OCI-M1 (cell line): ENCODE measurements at regions not wholly inside any gene's neighbourhood (a gene's known extent, or its start where the extent isn't known, plus 50 kb on each side); places are given as distances from the start of the nearest gene placed in this dataset.
"Not testable (repeated sequence)": the region's sequence is repeated elsewhere in the genome, so short reads cannot be mapped to it uniquely, and the experiment has no call there.

Experiments used
- DNase-seq: peaks from one replicate; lab custom pipeline; 2025; lab: John Stamatoyannopoulos, UW

DNA sequence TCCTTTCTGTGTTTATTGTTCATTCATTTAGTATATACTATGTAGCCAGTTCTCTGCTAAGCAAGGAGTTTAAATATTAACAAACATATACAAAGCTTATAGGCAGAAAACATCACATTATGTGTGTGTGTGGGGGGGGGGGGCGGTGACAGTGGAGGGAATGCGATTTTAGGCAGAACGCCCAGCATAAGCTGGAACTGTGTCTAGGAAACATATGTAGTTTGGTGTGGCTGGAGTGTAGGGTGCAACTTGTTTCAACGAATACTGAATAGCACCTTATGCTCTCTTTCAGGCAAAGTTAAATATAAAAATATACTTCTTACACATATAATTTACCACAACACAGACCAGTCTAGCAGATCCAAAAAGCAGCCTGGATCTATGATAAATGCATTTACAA lies 980.6 kb downstream of the SLC6A15 start:
- no peak for DNase-seq

DNA sequence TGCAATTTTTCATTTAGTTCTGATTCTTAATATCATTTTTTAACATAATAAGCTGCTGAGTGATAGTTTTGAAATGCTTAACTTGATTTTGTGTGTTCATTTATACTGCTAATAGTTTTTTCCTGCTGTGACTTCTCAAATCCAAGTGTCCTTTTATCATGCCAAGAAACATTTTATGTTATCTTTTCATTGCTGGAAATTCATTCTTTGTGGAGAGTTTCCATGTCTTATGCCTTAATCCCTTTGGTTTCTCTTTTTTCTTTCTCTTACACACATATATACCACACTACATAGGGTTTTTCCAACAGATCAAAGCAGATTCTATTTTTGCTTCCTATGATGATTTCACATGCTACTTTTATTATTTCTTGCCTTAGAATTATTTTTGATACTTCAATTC lies 981.1 kb downstream of the SLC6A15 start:
- DNase-seq, result no peak

DNA sequence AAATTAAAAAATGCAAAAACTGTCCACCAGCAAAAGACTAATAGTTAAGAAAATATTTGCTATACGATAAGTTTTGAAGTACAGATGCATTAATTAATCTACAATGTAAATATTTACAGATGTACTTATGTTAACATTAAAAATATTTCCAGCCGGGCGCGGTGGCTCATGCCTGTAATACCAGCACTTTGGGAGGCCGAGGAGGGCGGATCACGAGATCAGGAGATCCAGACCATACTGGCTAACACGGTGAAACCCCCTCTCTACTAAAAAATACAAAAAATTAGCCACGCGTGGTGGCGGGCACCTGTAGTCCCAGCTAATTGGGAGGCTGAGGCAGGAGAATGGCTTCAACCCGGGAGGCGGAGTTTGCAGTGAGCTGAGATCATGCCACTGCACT lies 982.8 kb downstream of the SLC6A15 start:
- DNase-seq, result not testable (repeated sequence)

DNA sequence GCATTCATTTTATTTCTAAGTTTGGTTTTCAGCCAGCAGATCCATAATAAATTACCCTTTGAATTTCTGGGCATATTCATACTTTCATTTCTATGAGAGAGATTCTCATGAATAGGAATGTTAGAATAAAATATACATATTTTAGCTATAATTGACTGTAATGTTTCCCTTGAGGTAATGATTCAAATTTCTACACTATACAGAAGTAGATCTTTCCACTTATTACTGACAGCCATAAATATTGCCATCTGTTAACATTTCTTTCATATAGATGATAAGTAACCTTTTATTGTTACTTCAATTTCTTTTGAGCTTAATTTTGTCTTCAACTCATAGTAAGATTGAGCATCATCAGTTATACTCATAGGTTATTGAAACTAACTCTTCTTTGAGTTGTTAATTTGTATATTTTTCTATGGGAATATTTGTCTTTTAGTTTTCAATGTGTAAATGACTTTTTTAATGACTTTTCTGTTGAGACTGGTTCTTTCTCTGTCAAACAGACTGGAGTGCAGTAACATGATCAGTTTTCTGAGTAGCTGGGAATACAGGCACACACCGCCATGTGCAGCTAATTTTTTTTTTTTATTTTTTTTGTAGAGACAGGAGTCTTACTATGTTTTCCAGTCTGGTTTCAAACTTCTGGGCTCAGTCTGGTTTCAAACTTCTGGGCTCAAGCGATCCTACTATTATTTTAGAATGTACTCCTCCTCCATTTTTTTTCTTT lies 991.6 kb downstream of the SLC6A15 start:
- DNase-seq, result no peak

DNA sequence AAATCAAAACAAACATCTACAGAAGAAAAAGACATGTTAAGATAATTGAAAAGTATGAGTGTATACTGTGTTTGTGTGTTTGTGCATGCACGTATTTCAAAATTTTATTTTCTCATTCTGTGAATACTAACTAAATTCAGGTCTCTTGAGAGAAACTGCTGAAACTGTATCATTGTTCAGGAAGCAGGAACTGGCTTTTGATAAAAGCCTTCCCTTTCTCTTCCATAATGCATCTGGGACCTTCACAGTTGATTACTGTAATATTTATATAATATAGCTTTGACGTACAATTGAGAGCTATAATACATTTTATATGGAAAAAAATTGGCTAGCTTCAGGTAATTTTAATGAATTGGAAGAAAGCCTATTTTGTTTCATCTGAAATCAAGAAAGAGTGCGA lies 993.5 kb downstream of the SLC6A15 start:
- no peak for DNase-seq

DNA sequence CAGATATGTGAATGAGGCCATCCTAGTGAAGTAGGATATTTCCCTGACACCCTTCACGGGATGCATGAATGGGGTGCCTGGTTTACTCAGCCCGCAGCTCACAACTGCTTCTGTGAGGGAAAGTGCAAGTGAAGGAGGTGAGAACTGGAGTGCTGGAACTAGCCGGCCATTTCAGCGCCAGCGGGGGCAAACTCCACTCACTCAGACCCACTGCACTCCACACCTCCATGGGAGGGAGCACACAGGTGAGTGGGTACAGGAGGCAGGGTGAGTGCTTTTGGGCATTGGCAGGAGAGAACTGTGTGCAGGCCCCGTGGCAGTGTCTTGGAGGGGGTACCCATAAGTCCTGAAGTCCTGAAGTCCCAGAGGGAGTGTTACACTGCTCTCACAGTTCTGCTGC lies 1008.4 kb downstream of the SLC6A15 start:
- no peak for DNase-seq

DNA sequence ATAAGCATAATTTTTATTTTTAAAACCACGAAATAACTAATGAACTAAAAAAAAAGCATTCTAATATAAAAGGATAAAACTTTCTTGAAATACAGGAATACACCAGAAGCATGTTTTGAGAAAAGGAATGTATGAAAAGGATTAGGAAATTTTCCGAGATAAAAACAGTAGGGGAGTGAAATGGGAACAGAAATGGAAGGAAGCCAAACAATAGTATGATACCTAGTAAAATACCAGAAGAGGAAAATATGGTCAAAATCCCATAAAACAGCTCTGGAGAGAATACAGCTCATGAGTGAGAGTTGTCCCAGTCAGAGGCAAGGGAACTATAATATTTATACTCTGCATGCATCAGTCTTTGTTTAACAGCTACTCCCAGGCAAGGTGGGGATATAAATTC lies 1016.2 kb downstream of the SLC6A15 start:
- DNase-seq, result no peak

DNA sequence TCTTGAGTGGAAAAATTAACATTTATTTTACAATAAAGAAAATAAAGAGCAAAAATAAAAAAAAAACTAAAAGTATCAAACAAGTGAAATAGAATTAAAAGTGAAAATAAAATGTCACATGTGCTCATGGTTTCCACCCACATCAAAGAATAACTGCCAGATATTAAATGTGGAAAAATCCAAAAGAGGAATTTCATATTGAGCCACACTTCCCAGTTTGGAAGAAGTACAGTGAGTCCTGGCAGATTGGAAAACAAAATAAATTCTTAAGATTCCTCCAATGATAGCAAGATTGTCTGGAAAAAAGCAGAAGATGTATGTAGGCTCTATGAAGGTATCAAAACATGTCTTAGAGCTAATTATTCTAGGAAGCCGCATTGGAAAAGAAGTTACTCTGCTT lies 1019.5 kb downstream of the SLC6A15 start:
- no peak for DNase-seq

DNA sequence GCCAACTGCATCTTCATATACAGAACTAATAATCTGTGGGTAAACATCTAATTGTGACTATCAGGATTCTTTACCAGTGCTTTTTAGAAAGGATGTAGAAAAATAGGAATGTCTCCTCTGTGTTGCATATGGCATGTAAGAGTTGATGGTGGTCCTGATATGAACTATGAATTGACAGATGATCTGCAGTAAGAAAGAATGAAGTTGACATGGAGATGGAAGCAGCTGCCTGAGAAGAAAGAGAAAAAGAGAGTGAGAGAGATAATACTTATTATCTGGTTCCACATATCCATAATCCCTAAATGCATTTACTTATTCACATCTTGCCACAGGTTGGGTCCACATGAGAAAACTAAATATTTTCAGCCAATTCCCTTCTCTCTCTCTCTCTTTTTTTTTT lies 1022.9 kb downstream of the SLC6A15 start:
- no peak for DNase-seq

DNA sequence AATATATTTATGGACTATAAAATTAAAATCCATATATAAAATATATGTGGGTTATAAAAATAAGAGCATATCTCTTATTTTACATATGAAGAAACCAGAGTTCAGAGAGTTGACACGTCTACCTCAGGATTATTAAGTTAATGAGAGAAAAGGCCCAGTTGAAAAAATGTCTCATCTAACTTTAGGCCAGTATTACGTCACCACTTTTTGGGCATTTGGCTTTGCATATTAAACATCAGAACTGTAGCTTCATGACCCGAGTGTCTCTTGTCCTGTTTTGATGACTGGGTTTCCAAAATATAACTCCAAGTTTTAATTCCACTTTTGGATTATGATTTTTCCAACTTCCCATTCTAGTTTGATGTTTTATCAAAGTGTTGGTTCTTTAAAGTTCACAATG lies 1026.1 kb downstream of the SLC6A15 start:
- DNase-seq, result no peak

DNA sequence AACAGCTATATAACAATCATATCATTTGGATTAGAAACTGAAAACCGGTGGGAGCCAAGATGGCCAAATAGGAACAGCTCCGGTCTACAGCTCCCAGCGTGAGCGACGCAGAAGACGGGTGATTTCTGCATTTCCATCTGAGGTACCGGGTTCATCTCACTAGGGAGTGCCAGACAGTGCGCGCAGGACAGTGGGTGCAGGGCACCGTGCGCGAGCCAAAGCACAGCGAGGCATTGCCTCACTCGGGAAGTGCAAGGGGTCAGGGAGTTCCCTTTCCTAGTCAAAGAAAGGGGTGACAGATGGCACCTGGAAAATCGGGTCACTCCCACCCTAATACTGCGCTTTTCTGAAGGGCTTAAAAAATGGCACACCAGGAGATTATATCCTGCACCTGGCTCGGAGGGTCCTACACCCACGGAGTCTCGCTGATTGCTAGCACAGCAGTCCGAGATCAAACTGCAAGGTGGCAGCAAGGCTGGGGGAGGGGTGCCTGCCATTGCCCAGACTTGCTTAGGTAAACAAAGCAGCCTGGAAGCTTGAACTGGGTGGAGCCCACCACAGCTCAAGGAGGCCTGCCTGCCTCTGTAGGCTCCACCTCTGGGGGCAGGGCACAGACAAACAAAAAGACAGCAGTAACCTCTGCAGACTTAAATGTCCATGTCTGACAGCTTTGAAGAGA lies 1041.5 kb downstream of the SLC6A15 start:
- not testable (repeated sequence) for DNase-seq

DNA sequence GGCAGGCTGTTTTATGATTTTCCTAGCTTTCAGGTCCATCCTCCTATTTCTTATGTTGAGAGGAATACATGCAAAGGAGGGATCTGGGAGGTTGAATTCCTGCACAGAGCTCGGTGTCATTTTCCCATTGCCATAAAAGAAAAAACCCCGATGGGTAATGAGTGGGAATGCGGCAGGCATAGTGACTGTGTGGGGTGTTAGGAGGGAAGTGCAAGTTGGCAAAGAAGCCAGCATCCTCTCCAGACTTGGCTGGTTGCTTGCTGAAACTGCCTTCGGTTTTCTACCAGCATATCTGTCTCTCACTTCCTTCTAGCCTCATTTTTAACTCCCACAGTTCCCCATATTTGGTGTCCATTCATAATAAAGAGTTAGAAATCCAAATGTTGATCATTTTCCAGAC lies 1046.1 kb downstream of the SLC6A15 start:
- DNase-seq, result no peak

DNA sequence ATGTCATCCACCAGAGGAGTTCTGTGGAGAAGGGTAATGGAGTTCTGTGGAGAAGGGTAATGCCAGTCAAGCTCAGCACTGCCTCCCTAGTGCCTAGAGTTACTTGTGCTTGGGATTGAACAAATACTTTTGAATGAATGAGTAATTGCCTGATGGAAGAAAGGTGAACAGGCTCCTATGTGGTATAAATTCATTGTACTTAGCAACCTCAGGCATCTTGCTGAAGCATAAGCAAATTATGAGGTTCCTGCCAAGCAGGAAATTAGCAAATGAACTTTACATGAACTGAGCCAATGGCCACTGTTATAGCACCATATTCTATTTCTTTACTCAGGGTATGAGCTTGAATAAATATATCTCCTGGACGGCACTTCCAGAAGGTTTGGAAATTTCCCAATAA lies 1047.2 kb downstream of the SLC6A15 start:
- no peak for DNase-seq

DNA sequence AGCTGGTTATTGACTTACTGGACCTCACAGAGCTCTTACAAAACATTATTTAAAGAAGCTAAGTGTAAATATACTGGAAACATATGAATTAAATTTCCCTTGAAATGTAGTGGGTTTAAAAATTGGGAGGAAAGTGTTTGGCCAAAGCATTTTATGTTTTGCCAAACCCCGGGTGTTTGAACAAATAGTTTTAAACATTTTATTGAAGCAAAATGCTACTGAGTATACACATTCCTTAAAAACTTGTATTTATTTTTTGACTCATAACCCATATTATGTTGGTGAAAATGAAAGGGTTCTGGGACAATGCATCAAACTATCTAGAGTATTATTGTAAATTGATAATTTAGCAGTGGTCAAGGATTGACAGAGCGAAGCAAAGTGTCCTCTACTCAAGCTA lies 1048.5 kb downstream of the SLC6A15 start:
- no peak for DNase-seq

DNA sequence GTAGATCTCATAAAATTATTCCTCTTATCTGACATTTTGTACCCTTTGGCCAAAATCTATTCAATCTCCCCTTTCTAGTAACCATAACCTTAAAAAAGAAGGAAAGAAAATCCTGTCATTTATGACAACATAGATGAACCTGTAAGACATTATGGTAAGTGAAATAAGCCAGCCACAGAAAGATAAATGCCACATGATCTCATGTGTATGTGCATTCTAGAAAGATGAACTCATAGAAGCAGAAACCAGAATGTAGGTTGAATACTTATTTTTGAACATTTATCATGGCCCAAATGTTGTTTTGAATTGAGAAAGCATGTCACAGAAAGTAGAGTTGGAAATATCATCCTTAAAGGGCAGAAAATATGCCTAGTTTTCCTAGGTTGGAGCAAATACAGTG lies 1053.6 kb downstream of the SLC6A15 start:
- no peak for DNase-seq

DNA sequence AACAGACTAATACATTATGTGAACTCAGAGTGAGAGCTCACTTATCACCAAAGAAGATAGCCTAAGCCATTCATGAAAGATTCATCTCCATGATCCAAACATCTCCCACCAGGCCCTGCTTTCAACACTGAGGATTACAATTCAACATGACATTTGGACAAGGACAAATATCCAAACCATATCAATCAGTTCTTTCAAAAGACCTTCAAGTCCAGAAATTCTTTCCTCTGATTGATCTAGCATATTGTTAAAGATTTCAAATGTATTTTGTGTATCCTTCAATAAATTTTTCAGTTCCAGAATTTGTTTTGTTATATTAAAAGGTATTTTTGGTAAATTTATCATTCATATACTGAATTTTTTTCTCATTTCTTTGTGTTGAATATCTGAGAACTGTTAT lies 1055.8 kb downstream of the SLC6A15 start:
- DNase-seq, result peak; percentile 17

DNA sequence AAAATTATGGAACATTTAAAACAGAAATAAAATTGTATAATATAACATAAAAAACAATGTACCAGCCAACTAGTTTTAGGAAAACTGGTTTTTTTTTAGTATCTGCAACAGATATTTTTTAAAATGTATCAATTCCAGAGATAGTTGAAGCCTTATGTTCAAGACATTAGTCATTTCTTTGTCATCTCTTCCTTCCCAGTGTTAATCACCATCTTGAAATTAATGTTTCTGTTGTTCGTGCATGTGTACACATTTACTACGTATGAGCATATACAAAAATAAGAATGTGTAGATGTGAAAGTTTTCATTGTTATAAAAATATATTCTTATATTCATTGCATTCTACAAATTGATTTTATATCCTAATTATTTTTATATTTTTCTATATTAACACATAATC lies 1062.1 kb downstream of the SLC6A15 start:
- DNase-seq, result no peak

DNA sequence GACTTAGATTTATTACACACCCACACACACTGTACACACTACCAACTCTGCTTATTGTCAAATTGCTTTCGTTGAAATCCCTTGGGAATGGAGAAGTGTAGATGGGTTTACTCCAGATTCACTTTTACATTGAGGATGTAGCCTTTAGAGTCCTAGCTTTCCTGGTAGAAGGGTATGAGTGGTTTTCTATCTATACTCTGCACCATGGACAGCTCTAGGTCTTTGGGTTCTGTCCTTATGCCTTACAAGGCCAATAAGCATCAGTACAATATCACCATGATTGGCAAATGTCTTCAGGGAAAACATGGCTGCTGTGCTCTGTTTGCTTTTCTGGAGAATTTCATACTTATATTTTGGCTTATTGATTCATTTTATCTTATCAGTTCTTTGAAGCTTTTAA lies 1063.9 kb downstream of the SLC6A15 start:
- DNase-seq, result no peak

DNA sequence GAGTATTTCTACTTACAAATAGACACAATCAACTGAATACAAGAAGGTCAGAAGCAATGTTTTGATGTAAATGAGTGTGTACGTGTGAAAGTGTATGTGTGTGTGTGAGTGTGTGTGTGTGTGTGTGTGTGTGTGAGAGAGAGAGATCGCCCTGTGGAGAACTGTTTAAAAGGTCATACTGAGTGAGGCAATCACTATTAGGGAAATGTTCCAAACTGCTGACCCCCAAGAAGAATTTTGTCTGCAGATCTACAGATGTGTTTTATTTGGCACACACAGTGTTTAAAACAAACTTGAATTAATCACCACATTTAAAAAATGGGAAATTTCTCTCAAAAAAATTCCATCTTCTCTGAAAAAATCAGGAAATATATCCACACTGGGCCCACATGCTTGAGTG lies 1069.1 kb downstream of the SLC6A15 start:
- DNase-seq, result no peak

DNA sequence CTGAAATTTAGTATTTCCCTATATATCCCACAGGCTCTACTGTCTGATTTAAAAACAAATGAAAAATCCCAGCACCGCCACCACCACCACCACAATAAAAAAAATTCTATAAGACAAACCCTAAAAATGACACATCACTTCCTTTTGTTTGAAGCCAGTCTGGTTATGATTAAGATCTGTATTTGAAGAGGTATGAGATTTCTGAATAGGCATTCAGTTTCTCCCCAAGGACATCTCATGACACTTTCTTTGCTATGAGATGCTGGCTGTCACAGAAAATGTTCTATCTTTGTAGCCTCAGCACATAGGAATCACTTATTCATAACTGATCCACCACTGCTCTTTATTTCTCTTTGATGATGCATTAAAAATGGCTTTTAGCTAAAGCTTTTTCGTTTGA lies 1071.0 kb downstream of the SLC6A15 start:
- DNase-seq, result no peak

DNA sequence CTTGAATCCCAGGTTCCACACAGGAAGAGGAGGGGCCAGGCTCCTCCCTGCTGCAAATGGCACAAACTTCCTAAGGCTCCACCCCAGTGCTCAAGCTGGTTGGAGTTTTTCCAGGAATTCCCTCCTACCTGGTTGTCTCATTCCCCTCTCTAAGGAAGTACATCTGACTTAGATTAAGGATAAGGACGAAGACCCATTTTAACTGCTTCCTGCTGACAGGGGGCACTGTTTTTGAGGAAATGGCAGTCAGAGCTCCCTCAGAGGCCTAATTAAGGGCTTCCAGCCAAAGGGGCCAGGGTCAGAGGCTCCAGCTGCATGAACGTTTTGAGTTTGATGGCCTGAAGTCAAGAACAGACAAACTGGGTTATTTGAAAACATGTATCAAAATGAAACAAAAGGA lies 1084.7 kb downstream of the SLC6A15 start:
- peak; percentile 5 for DNase-seq

DNA sequence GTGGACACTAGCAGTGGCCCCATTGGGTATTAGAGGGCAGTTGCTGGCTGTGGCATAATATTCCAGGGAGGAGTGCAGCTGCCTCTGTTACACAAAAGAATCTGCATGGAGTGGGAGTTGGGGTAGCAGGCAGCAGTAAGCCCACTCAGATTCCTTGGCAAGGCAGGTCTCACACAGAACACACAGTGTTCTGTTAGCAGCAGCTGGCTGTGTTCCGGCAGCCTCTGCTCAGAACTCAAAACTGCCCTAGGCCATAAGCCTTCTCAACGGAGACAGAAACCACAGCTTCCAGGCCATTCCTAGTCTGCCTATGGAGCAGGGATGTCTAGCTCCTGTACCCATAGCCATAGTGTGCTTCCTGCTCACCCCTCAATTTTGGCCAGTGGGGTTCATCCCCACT lies 1085.4 kb downstream of the SLC6A15 start:
- DNase-seq, result no peak

DNA sequence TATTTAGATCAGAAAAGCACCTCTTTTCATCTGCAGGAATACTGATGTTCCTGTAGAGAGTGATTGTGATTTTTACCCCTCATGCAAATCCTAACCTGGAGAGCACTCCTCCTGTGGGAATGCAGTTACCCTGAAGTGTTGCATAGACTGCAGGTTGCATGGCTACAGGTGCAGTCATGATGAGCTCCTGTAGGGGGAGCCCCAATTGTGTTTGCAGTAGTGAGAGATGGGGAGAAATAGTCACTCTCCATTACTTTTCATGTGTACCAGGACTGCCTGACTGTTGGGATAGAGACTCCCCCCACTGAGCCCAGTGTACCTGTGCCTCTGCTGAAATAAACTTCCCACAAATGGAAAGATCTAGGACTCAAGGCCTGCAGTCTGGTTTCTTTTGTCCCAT lies 1086.5 kb downstream of the SLC6A15 start:
- peak; percentile 59 for DNase-seq
